ENCODE measurements at regions not wholly inside any gene's neighbourhood (a gene's known extent, or its start where the extent isn't known, plus 50 kb on each side); places are given as distances from the start of the nearest gene placed in this dataset.
"Not testable (repeated sequence)": the region's sequence is repeated elsewhere in the genome, so short reads cannot be mapped to it uniquely, and the experiment has no call there.

DNA sequence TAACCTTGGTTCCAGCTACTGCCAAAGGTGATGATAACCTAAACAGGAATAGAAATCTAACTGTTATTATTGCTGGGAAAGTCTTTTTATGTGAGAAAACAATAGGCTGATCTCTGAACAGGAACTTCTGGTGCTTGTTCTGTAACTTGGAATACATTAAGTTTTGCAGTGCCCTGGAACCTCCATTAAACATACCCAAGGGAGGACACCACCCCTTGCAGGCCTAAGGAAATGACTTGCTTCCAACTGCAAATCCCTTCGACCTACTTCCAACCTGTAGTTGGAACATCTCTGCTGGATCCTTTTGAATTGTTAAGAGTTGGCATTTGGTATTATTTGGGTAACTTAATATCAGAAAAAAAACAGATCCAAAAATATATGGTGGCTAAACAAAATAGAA, 188.4 kb upstream of the API5 start:
- Mint-ChIP-seq H3K4me1 (no peaks in the 10 kb centered on the region), H3K36me3 (ENCODE audit: low read depth) (no peaks in the 10 kb centered on the region), H3K4me3 (no peak overlapping the region), H3K9me3 (peaks cover under 1% of the 10 kb centered on the region), H3K27me3 (no peaks in the 10 kb centered on the region), H3K27ac (no peak overlapping the region)
- no peak for ATAC-seq (replicated peaks)

- peaks cover 1% of the 10 kb centered on the region for H3K9me3 Mint-ChIP-seq
- no peak for ATAC-seq (replicated peaks)
- no peaks in the 10 kb centered on the region for H3K36me3 Mint-ChIP-seq (ENCODE audit: low read depth)
- H3K4me3 Mint-ChIP-seq, result no peak overlapping the region
- no peak overlapping the region for H3K27ac Mint-ChIP-seq
- no peaks in the 10 kb centered on the region for H3K27me3 Mint-ChIP-seq
- no peaks in the 10 kb centered on the region for H3K4me1 Mint-ChIP-seq
These were observed 187.4 kb upstream of the API5 start for GRCh38 chr11:43124272-43124935.

DNA sequence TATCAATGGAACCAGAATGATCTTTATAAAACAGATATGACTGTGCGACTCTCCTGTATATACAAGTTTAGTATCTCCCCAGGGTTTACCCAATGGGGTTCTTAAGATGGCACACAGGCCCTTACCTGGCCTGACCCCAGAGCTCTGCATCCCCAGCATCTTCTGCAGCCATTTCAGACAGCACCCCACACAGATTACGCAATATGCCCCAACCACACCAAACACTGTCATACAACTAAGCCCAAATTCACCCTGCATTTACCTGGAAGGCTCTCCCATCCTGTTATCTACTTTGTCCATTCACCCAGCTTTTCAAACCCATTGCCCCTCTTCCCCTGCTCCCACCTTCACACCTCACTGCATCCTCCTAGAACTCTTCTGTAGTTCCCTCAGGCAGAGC, 182.5 kb upstream of the API5 start:
- no peak for ATAC-seq (replicated peaks)

GRCh38 chr11:43130616-43131015, 181.2 kb upstream of the API5 start:
- H3K9me3 Mint-ChIP-seq, result peaks cover 4% of the 10 kb centered on the region
- no peak overlapping the region for H3K27ac Mint-ChIP-seq
- H3K27me3 Mint-ChIP-seq, result no peaks in the 10 kb centered on the region
- no peak overlapping the region for H3K4me3 Mint-ChIP-seq
- no peaks in the 10 kb centered on the region for H3K36me3 Mint-ChIP-seq (ENCODE audit: low read depth)
- no peaks in the 10 kb centered on the region for H3K4me1 Mint-ChIP-seq
- ATAC-seq (replicated peaks), result no peak

More for the DNA sequence above, 182.5 kb upstream of the API5 start:
- Mint-ChIP-seq H3K4me1 (no peaks in the 10 kb centered on the region), H3K4me3 (no peak overlapping the region), H3K27ac (no peak overlapping the region), H3K27me3 (no peaks in the 10 kb centered on the region), H3K9me3 (peaks cover 4% of the 10 kb centered on the region), H3K36me3 (ENCODE audit: low read depth) (no peaks in the 10 kb centered on the region)

GRCh38 chr11:43135966-43136534, 175.7 kb upstream of the API5 start:
- Mint-ChIP-seq H3K36me3 (ENCODE audit: low read depth) (no peaks in the 10 kb centered on the region), H3K9me3 (peaks cover 1% of the 10 kb centered on the region), H3K4me3 (no peak overlapping the region), H3K27ac (no peak overlapping the region), H3K4me1 (no peaks in the 10 kb centered on the region), H3K27me3 (no peaks in the 10 kb centered on the region)
- no peak for ATAC-seq (replicated peaks)

DNA sequence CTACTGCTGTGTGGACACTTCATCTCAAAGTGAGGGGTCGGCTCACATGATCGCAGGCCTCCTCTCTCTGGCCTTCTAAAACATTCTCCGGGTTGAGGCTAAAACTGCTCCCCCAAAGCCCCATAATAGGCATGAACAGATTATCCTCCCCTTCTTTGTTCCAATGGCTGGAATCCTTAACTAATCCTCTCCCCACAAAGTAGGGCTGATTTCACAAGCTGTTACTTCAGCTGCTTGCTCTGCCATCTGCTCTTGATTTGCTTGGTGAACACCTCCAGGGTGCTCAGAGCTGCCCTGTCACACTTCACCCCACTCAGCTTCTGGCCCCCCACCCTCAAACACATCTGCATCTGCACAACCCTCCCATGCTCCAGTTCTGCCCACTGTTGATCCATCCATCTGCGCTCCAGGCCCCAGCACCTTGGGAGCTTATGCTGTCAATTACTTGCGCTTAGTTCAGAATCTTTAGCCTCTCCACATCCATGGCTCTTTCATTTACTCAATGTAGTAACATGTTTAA, 173.1 kb upstream of the API5 start:
- ATAC-seq (replicated peaks), result no peak
- no peak overlapping the region for H3K27ac Mint-ChIP-seq
- no peaks in the 10 kb centered on the region for H3K27me3 Mint-ChIP-seq
- peaks cover 13% of the 10 kb centered on the region for H3K9me3 Mint-ChIP-seq
- no peaks in the 10 kb centered on the region for H3K36me3 Mint-ChIP-seq (ENCODE audit: low read depth)
- H3K4me3 Mint-ChIP-seq, result no peak overlapping the region
- no peaks in the 10 kb centered on the region for H3K4me1 Mint-ChIP-seq

- no peak overlapping the region for H3K27ac Mint-ChIP-seq
- H3K4me1 Mint-ChIP-seq, result no peaks in the 10 kb centered on the region
- no peak overlapping the region for H3K4me3 Mint-ChIP-seq
- ATAC-seq (replicated peaks), result peak; percentile 26
- H3K36me3 Mint-ChIP-seq (ENCODE audit: low read depth), result no peaks in the 10 kb centered on the region
- H3K27me3 Mint-ChIP-seq, result no peaks in the 10 kb centered on the region
- peaks cover 13% of the 10 kb centered on the region for H3K9me3 Mint-ChIP-seq
These were observed 166.1 kb upstream of the API5 start for GRCh38 chr11:43145653-43146052.

GRCh38 chr11:43150697-43151096, 161.1 kb upstream of the API5 start:
- H3K27me3 Mint-ChIP-seq, result no peaks in the 10 kb centered on the region
- ATAC-seq (replicated peaks), result no peak
- no peak overlapping the region for H3K27ac Mint-ChIP-seq
- H3K4me3 Mint-ChIP-seq, result no peak overlapping the region
- no peaks in the 10 kb centered on the region for H3K4me1 Mint-ChIP-seq
- H3K9me3 Mint-ChIP-seq, result peaks cover 4% of the 10 kb centered on the region
- no peaks in the 10 kb centered on the region for H3K36me3 Mint-ChIP-seq (ENCODE audit: low read depth)

DNA sequence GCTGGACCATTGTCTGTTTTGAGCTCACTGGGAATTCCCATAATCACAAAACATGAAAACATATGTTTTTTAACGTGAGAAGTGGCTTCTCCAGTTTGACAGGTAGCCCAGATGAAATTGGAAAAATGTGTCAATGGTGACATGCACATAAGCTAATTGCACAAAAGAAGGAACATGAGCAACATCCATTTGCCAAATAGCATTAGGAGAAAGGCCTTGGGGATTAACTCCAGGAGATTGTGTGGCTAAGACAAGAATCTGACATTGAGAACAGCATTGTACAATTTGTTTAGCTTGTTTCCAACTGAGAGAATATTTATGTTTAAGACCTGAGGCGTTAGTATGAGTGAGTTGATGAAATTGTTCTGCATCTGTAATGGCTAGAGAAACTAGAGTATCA, 147.0 kb upstream of the API5 start:
- Mint-ChIP-seq H3K4me3 (no peak overlapping the region), H3K4me1 (no peaks in the 10 kb centered on the region), H3K27ac (no peak overlapping the region), H3K27me3 (peaks cover 3% of the 10 kb centered on the region), H3K36me3 (ENCODE audit: low read depth) (no peaks in the 10 kb centered on the region), H3K9me3 (peaks cover 20% of the 10 kb centered on the region)
- ATAC-seq (replicated peaks), result no peak

DNA sequence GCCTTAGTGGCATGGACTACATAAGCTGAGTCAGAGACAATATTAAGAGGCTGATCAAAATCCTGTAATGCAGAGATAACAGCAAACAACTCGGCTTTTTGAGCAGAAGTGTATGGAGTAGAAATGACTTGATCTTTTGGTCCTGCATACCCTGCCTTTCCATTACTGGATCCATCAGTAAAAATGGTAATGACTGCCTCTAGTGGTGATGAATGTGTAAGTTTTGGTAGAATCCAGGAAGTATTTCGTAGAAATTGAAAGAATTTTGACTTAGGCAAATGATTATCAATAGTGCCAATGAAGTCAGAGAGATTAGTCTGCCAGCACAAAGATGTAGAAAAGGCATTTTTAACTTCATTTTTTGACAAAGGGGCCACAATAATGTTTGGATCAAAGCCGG, 146.4 kb upstream of the API5 start:
- not testable (repeated sequence) for H3K27me3 Mint-ChIP-seq; H3K36me3 Mint-ChIP-seq (ENCODE audit: low read depth); H3K27ac Mint-ChIP-seq; H3K4me3 Mint-ChIP-seq; H3K4me1 Mint-ChIP-seq; ATAC-seq (replicated peaks)
- peaks cover 20% of the 10 kb centered on the region for H3K9me3 Mint-ChIP-seq

GRCh38 chr11:43168241-43168640, 143.6 kb upstream of the API5 start:
- not testable (repeated sequence) for H3K36me3 Mint-ChIP-seq (ENCODE audit: low read depth); H3K4me3 Mint-ChIP-seq; H3K27me3 Mint-ChIP-seq; H3K27ac Mint-ChIP-seq; ATAC-seq (replicated peaks); H3K4me1 Mint-ChIP-seq
- H3K9me3 Mint-ChIP-seq, result peaks cover 20% of the 10 kb centered on the region

GRCh38 chr11:43172477-43172876, 139.3 kb upstream of the API5 start:
- Mint-ChIP-seq H3K27me3 (peaks cover 3% of the 10 kb centered on the region), H3K27ac (no peak overlapping the region), H3K36me3 (ENCODE audit: low read depth) (no peaks in the 10 kb centered on the region), H3K4me3 (no peak overlapping the region), H3K4me1 (no peaks in the 10 kb centered on the region), H3K9me3 (peaks cover 5% of the 10 kb centered on the region)
- ATAC-seq (replicated peaks), result peak; percentile 14

DNA sequence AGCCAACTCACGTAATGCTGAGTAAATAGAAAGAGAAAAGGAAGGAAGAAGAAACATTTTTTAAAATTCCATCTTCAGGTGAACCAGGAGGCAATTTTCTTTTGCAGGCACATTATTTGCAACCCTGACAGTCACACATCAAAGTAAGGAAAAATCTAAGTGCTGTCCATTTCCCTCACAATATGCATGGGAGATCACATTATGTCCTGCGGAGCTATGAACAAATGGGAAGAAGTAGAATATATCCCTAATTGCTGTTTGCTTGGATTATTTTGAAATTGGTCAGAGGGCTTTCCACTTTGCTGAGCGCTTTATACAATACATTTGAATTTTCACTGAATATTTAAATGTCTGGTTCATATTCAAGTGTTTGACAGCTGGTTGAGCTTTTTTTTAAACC, 133.8 kb upstream of the API5 start:
- H3K36me3 Mint-ChIP-seq (ENCODE audit: low read depth), result no peaks in the 10 kb centered on the region
- ATAC-seq (replicated peaks), result no peak
- H3K27ac Mint-ChIP-seq, result no peak overlapping the region
- H3K27me3 Mint-ChIP-seq, result no peaks in the 10 kb centered on the region
- no peaks in the 10 kb centered on the region for H3K4me1 Mint-ChIP-seq
- no peaks in the 10 kb centered on the region for H3K9me3 Mint-ChIP-seq
- H3K4me3 Mint-ChIP-seq, result no peak overlapping the region

GRCh38 chr11:43194459-43194858, 117.3 kb upstream of the API5 start:
- not testable (repeated sequence) for H3K4me3 Mint-ChIP-seq; H3K4me1 Mint-ChIP-seq; H3K27me3 Mint-ChIP-seq; H3K36me3 Mint-ChIP-seq (ENCODE audit: low read depth); ATAC-seq (replicated peaks); H3K27ac Mint-ChIP-seq; H3K9me3 Mint-ChIP-seq

DNA sequence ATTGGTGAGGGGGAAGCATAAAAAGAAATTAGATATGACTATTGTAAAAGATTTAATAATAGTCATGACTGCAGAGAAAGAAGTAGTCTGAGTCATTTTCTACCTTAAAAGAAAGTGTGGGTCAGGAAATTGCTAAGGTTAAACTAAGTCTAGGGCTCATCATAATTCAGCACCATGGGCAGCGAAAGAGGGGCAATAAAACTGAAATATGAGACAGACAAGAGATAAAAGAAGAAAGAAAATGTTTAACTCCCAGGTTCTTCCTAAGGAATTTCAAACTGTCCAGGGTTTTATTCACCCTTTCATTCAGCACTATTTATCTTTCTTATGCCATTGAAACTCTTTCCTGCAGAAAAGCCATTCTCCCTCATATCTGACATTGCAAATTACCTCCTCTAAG, 114.4 kb upstream of the API5 start:
- Mint-ChIP-seq H3K9me3 (no peaks in the 10 kb centered on the region), H3K4me1 (no peaks in the 10 kb centered on the region), H3K27me3 (no peaks in the 10 kb centered on the region), H3K4me3 (no peak overlapping the region), H3K36me3 (ENCODE audit: low read depth) (no peaks in the 10 kb centered on the region), H3K27ac (no peak overlapping the region)
- ATAC-seq (replicated peaks), result no peak

Measured in activated T-helper 17 cell treated with anti-CD3 and anti-CD28 coated beads, Interleukin-2, amount 50 U/mL, for 72 hours (primary cell).